RWPE1 (cell line): ENCODE measurements at regions not wholly inside any gene's neighbourhood (a gene's known extent, or its start where the extent isn't known, plus 50 kb on each side); places are given as distances from the start of the nearest gene placed in this dataset.

ENCODE experiments used
- CTCF ChIA-PET: fragments of 350-600 bp; sonication (Branson Sonifier 250); formaldehyde crosslinking; extraction: SDS; loops from one replicate; lab custom pipeline; 2021; lab: Yijun Ruan, JAX
- POLR2A ChIA-PET: fragments of 400-600 bp; formaldehyde crosslinking; extraction: SDS; loops from one replicate; lab custom pipeline; 2020; ENCODE audit warnings: antibody characterized with exemption; ENCODE audit not compliant: low non-redundant PET; lab: Yijun Ruan, JAX
- DNase-seq: peaks from one replicate; pipeline ENCODE4 v3.0.0; 2012; ENCODE audit warnings: low spot score
- H3K27ac ChIP-seq: fragments of 450-650 bp; 2 replicates; pipeline ENCODE4 v1.5.1; 2017
- TF ChIP-seq, protein P1 (sequence below): fragments of 450-650 bp; conservative IDR thresholded peaks from 2 replicates; pipeline ENCODE4 v1.5.1; 2017; ENCODE audit warnings: low read depth, mild to moderate bottlenecking

DNA sequence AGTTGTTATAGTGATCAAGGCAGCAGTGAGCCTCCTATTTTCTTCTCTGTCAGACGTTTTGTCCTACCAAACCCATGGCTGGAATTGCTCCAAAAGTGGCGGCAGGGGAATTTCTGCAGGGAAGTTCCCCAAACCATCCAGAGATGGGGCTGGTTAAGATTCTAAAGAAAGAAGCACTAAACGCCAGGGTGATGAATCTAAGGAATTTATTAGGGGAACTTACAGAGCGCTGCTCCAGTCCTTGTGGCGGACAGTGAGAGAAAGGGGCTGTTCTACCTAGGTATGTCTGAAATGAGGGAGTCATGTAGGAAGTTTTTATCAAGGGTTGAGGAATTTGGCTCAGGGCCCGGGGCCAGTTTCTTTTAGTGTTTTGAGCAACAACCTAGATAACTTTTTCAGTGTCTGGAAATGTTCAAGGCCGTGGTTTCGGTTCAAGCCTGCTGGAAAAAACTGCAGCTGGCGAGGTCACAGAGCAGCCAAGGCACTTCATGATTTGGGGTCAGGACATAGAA is 222.4 kb upstream of the B3GALT2 start:
- no peak overlapping the region for H3K27ac ChIP-seq
- TF ChIP-seq, protein P1, sequence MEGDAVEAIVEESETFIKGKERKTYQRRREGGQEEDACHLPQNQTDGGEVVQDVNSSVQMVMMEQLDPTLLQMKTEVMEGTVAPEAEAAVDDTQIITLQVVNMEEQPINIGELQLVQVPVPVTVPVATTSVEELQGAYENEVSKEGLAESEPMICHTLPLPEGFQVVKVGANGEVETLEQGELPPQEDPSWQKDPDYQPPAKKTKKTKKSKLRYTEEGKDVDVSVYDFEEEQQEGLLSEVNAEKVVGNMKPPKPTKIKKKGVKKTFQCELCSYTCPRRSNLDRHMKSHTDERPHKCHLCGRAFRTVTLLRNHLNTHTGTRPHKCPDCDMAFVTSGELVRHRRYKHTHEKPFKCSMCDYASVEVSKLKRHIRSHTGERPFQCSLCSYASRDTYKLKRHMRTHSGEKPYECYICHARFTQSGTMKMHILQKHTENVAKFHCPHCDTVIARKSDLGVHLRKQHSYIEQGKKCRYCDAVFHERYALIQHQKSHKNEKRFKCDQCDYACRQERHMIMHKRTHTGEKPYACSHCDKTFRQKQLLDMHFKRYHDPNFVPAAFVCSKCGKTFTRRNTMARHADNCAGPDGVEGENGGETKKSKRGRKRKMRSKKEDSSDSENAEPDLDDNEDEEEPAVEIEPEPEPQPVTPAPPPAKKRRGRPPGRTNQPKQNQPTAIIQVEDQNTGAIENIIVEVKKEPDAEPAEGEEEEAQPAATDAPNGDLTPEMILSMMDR = no peak
- ChIA-PET POLR2A (no interaction called here), CTCF (interaction anchor here (0.8 kb wide), 1 partner anchor 297 kb away, joined by 3 read pairs; no protein-coding TSS in a partner anchor)
- no peak for DNase-seq

GRCh38 chr1:193406901-193407300 is 220.5 kb upstream of the B3GALT2 start:
- peak; percentile 51 for DNase-seq
- CTCF ChIA-PET = interaction anchor here (0.7 kb wide), 3 partner anchors 11 to 1922 kb away, joined by 3 to 6 read pairs (median 3); no protein-coding TSS in a partner anchor

DNA sequence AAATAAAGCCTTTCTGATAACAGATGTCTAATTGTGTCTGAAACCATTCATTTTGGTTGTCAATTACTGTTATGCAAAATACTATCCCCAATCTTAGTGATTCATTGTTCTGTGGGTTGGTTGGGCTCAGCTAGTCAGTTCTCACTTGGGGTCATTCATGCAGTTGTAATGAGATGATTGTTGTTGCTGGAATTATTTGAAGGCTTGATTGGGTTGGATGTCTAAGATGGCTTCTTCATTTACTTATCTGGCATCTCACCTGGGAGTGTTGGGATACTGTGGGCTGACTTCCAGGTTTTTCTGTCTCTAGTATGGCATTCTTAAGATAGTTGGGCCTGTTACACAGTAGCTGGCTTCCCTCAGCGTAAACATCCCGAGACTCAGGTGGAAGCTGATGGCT is 217.8 kb upstream of the B3GALT2 start:
- POLR2A ChIA-PET = no interaction called here
- TF ChIP-seq, protein P1 = no peak
- CTCF ChIA-PET = no interaction called here
- DNase-seq = no peak
- H3K27ac ChIP-seq = no peak overlapping the region

More at GRCh38 chr1:193406901-193407300, 220.5 kb upstream of the B3GALT2 start:
- POLR2A ChIA-PET = no interaction called here
- TF ChIP-seq, protein P1 = peak; percentile 76
- no peak overlapping the region for H3K27ac ChIP-seq

DNA sequence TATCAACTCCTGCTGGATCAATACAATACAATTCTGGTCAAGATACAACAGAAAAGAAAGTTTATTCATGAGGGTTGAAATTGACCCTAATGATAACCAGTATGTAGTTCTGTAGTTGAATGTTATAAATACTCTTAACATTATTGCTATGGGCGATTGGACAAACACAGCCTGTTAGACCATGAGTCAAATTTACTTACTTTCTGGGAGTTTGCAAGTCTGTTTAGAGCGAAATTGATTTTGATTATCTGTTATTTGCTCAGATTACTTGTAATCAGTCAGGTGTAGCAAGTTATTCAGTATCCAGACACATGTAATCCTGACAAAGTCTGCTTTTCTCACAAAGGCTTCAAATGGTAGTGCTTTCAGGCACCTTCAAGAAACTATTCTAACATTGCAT is 216.6 kb upstream of the B3GALT2 start:
- POLR2A ChIA-PET = no interaction called here
- TF ChIP-seq, protein P1 = no peak
- no peak for DNase-seq
- CTCF ChIA-PET = interaction anchor here (1.0 kb wide), 1 partner anchor 10 kb away, joined by 3 read pairs; no protein-coding TSS in a partner anchor
- H3K27ac ChIP-seq = no peak overlapping the region

DNA sequence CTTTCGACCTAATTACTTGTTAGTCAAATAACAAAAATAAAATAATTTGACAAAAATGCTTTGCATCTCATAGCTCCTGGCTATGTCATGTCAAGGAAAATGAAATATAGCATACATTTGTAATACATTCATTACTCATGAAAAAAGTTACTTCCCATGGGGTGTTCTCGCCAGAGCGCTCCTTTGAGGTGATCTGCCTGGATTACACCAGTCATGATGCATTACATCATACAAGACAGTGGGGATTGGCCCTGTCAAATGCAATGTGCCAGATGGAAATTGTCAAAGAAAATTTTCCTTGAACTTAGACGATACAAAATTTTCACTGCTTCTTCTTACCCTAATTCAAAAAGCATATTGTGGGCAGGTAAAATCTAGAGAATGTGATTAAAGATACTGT is 215.6 kb upstream of the B3GALT2 start:
- TF ChIP-seq, protein P1 = no peak
- no peak for DNase-seq
- ChIA-PET POLR2A (no interaction called here), CTCF (no interaction called here)
- H3K27ac ChIP-seq = no peak overlapping the region

DNA sequence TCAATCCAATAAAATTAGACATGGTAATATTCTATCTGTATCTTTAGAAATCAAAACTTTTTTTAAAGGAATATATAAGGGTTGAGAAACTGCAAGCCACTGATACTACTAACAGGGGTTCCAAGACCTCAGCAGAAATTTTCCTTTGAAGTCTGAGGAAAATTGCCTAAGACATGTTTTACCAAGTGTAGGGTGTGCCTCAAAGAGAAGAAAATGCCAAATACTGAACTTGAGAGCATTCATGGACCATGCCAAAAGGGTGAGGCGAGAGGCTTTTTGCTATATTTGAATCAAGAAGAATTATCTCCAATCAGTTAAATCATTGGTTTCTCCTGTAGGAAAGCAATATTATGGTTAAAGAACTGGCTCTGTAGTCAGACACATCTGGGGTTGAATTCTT is 207.9 kb upstream of the B3GALT2 start:
- TF ChIP-seq, protein P1 = no peak
- POLR2A ChIA-PET = no interaction called here
- no peak overlapping the region for H3K27ac ChIP-seq
- DNase-seq = no peak
- CTCF ChIA-PET = no interaction called here
